ENCODE measurements at regions not wholly inside any gene's neighbourhood (a gene's known extent, or its start where the extent isn't known, plus 50 kb on each side); places are given as distances from the start of the nearest gene placed in this dataset.

GRCh38 chr2:107107351-107107750 is 221.4 kb upstream of the ST6GAL2 start:
- TF ChIP-seq CTCF (conservative IDR thresholded peaks at IDR 0.05; ENCODE audit: low read depth, low read length) (no peak), EZH2 (IDR thresholded peaks at IDR 0.05; ENCODE audit: borderline replicate concordance, low read depth, low read length, poor library complexity, severe bottlenecking) (no peak)

All from A673 (cell line).